ENCODE measurements at regions not wholly inside any gene's neighbourhood (a gene's known extent, or its start where the extent isn't known, plus 50 kb on each side); places are given as distances from the start of the nearest gene placed in this dataset.
"Not testable (repeated sequence)": the region's sequence is repeated elsewhere in the genome, so short reads cannot be mapped to it uniquely, and the experiment has no call there.

DNA sequence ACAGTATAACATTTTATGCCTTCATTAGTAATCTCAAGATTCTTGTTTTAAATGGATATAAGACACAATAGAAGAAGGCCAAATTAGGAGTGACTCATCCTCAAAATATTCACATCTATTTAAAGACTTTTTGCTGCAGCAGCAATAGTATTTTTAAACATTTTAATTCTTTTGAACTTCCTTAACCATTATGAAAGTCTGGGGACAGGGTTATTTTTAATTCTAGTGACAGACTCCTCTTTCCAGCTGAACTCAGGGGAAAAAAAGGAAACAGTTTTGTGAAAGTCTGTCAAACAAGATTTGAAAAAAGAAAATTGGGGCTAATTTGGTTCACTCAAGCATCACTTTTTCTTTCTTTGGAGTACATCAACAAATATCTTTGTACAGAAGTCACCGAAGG is 541.8 kb downstream of the NUP35 start:
- FAIRE-seq = no peak

DNA sequence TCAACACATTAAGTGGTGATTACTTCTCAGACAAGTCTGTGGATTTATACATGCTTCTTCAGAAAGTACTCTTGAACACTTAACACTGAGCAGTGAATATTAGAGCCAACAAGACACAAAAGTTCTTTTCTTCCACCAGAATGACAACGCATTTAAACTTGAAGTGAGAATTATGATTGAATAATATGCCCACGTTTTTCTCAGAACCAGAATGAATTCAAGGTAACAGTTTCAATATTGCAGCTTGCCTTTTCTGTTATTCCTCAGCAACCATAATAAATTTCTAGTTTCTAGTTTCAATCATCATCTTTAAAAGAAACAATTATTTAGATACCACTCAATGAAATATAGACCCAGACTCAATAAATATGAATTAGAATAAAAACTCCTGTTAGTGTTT is 547.0 kb downstream of the NUP35 start:
- FAIRE-seq = no peak

DNA sequence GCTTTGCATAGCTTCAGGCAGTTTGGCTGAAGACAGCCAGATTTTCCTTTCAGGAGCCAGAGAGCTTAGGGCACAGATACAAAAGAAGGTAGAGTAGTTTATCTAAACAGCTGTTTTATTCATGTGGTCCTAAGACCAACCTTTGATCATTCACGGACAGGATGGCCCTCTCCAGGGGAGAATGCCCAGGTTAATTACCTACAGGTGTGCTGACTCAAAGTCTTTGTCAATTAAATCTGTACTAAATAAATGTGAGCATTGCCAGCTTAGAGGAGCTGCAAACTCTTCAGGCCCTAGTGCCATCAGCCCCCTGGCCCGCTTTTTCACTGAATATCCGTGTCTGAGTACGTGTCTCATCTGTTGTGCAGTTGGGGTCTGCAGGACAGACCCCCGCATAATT is 554.7 kb downstream of the NUP35 start:
- no peak for FAIRE-seq

DNA sequence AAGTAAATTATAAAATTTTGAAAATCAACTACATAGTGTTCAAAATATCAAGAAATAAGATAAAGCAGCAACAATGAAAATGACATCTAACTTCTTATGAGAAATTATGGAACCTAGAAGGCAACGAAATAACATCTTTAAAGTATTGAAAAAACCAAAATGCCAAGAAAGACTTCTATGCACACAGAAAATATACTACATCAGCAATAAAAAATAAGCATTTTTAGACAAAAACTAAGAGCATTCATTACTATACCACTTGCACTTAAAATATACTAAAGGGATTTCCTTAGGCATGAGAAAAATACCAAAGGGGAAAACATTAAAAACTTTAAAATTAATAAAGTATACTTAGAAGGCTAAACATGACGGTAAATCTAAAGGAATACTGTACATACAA is 556.3 kb downstream of the NUP35 start:
- FAIRE-seq = no peak

DNA sequence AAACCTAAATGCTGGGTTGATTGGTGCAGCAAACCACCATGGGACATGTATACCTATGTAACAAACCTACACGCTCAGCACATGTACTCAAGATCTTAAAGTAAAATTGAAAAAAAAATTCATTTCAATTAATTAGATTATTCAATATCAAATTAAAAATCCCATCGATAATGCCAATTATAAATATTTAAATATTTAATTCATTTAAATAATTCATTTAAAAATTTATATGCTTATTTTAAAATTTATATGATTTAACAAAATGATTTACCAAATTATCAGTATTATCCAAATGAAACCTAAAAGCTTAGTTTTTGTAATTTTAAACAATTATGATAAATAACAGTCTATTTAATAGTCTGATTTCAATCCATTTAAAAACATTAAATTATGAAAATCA is 560.4 kb downstream of the NUP35 start:
- FAIRE-seq = no peak

DNA sequence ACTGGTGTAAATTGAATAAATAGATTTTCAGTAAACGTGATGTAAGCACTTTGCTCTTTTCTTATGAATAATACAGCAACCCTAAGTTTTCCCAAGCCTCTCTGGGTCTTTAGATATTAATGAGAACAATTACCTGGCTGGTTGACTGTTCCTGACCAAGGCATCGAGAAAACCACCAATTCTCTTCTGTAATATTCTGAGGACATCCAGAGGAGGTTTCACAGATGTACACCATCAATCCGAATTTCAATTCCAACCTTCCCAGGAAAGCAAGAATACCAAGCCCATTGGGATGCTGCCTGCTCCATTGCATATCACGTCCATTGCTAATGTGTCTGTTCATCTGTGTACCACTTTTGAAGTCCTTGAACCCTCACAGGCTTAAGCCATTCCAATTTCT is 571.8 kb downstream of the NUP35 start:
- no peak for FAIRE-seq

DNA sequence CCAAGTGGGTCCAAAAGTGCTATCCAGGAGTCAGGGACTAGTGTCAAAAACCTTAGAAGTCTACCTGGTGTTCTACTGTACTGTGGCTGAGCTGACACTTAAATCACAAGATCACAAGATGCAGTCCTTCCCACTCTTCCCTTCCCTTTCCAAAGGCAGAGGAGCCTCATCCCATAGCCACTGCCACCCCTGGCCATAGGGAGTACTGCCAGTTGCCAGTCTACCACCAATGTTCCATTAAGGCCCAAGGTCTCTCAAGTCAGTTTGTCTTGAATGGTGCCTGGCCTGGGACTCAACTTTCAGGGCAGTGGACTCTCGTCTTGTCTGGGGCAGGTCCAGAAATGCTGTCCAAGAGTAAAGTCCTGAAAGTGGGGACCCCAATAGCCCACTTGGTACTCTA is 585.6 kb downstream of the NUP35 start:
- FAIRE-seq = no peak

DNA sequence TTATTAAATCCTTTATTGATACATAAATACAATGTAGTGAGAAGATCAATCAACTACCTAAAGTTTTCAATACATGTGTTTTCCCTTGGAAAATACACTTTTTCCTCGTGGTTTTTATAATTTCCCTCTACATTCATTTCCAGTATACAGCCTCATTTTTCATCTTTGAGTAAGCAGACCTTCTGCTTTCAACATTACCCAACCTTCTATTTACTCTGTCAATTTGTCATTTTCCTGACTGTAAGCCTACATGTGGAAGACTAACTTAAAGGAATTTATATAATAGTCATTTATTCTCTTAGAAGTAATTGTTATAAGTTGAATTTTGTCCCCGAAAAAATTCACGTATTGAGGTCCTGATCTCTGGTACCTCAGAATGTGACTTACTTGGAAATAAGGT is 594.0 kb downstream of the NUP35 start:
- FAIRE-seq = no peak

DNA sequence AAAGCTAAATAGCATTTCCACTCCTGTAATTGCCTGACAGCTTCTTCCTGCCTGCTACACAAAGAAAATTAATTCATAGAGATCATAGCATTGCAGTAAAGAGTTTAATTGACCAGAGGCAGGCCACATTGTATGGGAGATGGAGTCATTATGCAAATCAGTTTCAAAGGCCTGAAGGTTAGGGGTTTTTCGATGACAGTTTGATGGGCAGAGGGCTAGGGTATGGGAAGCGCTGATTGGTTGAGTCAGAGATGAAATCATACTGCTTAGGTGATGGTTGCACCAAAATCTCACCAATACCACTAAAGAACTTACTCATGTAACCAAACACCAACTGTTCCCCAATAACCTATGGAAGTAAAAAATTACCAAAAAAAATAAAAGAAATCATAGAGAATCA is 599.0 kb downstream of the NUP35 start:
- FAIRE-seq = no peak

DNA sequence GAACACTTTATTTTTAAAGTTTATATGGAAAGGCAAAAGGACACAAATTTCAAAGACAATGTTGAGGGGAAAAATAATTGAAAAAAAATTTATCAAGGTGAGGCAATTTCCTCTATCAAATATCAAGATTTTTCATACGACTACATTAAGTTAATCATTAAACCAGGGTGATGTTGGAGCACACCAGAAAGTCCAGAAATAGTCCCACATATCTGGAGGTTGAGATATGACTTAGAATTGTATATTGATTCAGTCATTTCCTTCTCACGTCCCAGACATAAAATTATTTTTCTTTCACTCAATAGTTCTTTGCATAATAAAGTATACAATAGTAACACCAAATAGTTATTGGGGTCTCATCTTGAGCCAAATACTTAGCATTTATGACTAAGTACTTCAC is 605.1 kb downstream of the NUP35 start:
- FAIRE-seq = no peak

DNA sequence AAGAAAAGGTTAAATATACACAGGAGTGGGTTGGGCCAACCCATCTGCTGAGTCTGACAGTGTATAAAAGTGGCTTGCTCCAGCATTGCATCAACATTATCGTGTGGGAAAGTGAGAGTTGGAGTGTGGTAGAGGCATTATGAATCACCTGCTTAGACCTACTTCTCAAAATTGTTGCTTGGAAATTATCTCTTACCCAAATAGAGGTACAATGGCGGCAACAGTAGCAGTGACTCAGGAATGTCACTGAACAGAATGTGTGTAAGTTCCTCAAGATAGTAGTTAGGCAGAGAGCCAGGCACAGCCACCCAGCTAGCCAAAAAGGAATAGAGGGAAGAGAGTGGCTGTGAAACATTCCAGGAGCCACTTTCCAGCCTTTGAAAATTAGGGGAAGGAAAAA is 616.0 kb downstream of the NUP35 start:
- FAIRE-seq = no peak

DNA sequence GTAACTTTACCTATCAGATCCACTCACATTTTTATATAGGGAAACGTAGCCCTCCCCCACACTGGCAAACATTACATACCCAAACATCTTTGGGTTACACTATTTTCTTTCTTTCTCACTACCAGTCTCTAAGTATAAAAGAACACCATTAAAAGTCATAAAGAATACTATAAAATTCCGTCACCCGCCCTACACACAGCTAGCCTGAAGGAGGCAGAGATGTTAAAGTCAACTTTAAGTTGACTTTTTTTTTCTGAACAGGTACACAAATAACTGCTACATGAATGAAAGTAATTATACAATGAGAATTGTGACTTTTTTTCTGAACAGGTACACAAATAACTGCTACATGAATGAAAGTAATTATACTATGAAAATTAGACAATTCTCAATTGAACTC is 628.3 kb downstream of the NUP35 start:
- no peak for FAIRE-seq

DNA sequence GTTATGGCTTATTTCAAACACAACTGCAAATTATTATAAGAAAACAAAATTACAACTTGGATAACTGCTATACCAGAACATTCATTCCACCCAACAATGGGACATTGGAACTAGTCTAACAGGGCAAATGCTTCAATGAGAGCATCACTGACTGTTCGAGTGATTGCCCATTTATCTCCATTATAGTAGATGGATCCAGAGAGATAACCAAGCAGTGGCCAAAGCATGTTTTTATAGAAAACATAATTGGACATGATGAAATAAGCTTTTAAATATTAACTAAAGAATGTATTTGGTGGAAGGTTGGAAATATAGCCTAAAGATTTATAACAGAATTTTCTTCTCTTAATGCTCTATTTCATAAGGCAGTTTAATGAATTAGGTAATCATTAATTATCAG is 634.8 kb downstream of the NUP35 start:
- FAIRE-seq = no peak

DNA sequence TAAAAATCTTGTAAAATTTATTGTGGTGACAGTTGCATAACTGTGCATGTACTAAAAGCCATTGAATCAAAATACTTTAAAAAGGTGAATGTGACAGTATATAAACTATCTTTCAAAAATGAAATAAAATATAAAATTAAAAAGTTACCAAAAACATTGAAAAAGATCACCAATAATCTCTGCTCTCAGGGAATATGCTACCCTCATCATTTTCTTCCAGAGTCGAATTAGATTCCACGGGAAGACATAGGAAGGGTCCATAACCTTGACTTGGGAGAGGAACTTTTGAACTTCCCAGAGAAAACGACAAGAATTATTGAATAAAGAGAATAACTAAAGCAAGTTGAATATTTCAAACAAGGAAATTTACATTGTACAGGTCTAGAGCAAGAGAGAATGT is 649.5 kb downstream of the NUP35 start:
- no peak for FAIRE-seq

DNA sequence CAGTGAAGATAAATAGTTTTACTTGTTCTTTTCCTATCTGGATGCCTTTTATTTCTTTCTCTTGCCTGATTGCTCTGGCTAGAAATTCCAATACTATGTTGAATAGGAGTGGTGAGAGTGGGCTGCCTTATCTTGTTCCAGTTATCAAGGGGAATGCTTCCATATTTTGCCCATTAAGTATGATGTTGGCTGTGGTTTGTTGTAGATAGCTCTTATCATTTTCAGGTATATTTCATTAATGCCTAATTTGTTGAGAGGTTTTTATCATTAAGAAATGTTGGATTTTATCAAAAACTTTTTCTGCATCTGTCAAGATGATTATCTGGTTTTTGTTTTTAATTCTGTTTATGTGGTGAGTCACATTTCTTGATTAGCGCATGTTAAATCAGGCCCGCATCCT is 655.8 kb downstream of the NUP35 start:
- no peak for FAIRE-seq

DNA sequence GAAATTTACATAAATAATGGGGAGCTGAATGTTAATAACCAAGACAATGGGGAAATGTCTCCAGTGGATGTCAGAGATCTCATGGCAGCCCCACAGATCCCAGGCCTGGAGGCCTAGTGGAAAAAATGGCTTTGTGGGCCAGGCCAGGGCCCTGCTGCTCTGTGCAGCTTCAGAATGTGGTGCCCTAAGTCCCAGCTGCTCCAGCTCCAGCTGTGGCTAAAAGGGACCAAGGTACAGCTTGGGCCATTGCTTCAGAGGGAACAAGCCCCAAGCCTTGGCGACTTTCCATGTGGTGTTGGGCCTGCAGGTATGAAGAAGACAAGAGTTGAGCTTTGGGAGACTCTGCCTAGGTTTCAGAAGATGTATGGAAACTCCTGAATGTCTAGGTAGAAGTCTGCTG is 658.2 kb downstream of the NUP35 start:
- FAIRE-seq = no peak

DNA sequence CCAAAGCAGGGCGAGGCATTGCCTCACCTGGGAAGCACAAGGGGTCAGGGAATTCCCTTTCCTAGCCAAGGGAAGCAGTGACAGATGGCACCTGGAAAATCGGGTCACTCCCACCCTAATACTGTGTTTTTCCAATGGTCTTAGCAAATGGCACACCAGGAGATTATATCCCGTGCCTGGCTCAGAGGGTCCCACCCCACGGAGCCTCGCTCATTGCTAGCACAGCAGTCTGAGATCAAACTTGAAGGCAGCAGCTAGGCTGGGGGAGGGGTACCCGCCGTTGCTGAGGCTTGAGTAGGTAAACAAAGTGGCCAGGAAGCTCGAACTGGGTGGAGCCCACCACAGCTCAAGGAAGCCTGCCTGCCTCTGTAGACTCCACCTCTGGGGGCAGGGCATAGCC is 664.6 kb downstream of the NUP35 start:
- not testable (repeated sequence) for FAIRE-seq

DNA sequence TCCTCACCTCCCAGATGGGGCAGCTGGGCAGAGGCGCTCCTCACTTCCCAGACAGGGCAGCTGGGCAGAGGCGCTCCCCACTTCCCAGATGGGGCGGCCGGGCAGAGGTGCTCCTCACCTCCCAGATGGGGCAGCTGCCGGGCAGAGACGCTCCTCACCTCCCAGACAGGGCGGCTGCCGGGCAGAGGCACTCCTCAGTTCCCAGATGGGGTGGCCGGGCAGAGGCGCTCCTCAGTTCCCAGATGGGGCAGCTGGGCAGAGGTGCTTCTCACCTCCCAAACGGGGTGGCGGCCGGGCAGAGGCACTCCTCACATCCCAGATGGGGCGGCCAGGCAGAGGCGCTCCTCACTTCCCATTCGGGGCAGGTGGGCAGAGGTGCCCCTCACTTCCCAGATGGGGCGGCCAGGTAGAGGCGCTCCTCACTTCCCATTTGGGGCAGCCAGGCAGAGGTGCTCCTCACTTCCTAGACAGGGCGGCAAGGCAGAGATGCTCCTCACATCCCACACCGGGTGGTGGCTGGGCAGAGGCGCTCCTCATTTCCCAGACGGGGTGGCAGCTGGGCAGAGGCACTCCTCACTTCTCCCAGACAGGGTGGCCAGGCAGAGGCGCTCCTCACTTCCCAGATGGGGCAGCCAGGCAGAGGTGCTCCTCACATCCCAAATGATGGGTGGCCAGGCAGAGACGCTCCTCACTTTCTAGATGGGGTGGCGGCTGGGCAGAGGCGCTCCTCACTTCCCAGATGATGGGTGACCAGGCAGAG is 668.1 kb downstream of the NUP35 start:
- not testable (repeated sequence) for FAIRE-seq

DNA sequence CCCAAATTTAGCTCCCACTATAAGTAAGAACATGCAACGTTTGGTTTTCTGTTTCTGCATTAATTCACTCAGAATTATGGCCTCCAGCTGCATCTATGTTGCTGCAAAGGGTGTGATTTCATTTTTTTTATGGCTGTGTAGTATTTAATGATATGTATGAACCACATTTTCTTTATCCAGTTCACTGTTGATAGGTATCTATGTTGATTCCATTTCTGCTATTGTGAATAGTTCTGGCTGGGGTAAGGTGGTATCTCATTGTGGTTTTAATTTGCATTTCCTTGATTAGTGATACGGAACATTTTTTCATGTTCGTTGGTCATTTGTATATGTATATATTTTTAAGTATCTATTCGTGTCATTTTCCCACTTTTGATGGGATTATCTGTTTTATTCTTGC is 674.3 kb downstream of the NUP35 start:
- no peak for FAIRE-seq

DNA sequence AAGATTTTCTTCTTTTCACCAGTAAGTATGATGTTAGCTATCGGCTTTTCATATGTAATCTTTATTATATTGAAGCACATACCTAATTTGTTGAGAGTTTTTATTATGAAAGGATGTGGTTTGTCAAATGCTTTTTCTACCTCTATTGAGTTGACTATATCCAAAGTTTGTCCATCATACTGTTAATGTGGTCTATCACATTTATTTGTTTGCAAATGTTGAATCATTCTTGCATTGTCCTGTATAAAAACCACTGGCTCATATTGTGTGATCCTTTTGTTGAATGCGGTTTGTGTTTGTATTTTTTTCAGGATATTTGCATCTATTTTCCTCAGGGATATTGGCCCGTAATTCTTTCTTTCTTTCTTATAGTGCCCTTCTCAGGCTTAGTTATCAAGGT is 675.5 kb downstream of the NUP35 start:
- no peak for FAIRE-seq

DNA sequence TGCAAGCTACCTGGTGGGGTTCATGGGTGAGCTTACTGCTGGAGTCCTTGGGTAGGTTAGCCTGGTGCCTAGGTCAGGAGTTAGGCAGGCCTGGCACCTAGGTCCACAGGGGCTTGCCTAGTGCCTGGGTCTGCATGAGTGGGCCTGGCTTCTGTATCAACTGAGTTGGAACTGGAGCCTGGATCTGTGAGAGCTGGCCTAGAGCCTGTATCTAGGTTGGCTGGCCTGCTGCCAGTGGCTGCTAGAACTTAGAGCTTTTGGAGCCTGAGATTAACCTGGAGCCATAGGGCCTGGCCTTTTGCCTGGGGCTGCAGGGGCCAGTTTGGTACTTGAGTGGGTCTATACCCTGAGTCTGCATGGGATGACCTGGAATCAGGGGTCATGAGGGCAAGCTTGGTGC is 679.4 kb downstream of the NUP35 start:
- no peak for FAIRE-seq

DNA sequence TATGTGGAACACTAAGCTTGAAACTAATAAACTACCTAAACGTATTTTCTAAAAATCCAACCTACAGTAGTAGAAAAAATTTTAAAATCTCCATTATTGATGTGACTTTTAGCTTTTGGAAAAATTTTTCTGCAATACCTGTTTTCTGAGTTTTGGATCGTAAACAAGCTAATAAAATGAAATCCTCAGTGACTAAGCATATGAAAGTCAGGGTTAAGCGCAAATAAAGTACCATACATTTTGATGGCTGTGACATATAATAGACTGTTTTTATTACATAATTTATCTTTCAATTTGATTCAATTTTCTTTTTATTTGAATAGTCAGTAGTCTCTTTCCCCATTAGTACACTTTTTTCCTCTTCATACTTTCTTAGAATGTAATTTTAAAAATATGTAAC is 683.6 kb downstream of the NUP35 start:
- no peak for FAIRE-seq

DNA sequence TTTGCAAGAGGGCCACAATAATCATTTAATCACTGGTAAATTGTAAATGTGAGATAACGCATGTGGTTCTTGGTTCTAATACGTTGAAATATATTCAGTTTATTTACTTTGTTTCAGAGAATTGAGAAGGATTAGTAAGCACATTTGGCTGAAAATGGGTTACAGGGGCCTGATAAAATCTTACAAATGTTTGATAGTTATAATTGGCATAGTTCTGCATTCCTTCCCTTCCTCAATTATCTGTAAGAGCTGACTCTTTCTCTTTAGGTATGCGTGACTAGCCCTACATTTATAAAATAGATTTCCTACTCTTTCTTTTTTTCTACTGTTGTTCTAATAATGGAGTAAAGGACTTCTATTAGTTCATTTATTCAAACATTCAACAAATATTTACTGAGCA is 685.2 kb downstream of the NUP35 start:
- FAIRE-seq = no peak

DNA sequence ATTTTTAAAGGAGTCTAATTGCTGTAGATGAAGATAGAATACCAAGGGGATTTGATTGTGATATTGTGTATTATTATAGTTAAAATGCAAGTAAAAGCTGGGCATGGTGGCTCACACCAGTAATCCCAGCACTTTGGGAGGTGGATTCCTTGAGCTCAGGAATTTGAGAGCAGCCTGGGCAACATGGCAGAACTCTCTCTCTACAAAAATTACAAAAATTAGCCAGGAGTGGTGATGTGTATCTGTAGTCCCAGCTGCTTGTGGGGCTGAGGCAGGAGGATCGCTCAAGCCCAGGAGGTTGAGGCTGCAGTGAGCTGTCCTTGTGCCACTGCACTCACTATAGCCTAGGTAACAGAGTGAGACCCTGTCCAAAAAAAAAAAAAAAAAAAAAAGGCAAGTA is 687.0 kb downstream of the NUP35 start:
- FAIRE-seq = no peak

DNA sequence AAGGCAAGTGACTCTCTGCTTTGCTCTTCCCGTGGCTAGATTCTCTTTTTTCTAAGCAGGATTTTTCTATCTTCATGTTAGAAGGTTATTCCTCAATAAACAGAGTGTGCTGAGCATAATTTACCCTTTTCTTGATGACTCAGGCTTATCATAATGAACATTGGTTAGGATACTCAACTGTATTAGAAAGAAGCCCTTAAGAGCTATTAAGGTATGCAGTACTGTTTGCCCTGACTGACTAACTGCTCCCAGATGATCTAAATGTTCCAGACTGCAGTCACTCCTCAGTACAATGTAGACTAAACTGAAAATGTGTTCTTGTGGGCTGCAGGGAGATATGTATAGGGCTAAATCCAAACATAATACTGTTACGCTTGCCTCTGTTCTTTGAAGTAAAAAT is 687.8 kb downstream of the NUP35 start:
- no peak for FAIRE-seq

DNA sequence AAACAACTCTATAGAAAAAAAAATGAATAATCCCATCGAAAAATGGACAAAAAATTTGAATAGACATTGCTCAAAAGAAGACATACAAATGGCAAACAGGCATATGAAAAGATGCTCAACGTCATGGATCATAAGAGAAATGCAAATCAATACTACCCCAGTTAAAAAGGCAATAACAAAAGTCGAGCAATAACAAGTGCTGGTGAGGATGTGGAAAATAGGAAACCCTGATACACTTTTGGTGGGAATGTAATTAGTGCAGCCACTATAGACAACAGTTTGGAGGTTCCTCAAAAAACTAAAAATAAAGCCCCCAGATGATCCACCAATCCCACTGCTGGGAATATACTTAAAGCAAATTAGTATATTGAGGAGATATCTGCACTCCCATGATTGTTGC is 701.5 kb downstream of the NUP35 start:
- no peak for FAIRE-seq

All from islet of Langerhans (tissue), 1 donor.